Endothelial cell of umbilical vein (primary cell): ENCODE measurements at regions not wholly inside any gene's neighbourhood (a gene's known extent, or its start where the extent isn't known, plus 50 kb on each side); places are given as distances from the start of the nearest gene placed in this dataset.

Experiments used
- BruUV-seq: library from RNA; stranded (reverse); fragments of 400-500 nt; replicated peaks from 2 replicates; lab custom pipeline; 2021; lab: Mats Ljungman, UMichigan
- CTCF ChIA-PET: fragments of 300-600, 350-600 bp; sonication (Branson Sonifier 250); formaldehyde crosslinking; loops from one replicate; lab custom pipeline; 2021; ENCODE audit warnings: antibody characterized with exemption, inconsistent platforms; lab: Charles Lee
- POLR2A ChIA-PET: fragments of 300-600, 350-600 bp; sonication (Branson Sonifier 250); formaldehyde crosslinking; loops from one replicate; lab custom pipeline; 2021; ENCODE audit warnings: antibody characterized with exemption, inconsistent platforms; lab: Charles Lee
- DNase-seq: peaks from one replicate; pipeline ENCODE4 v3.0.0-alpha.2; 2011; ENCODE audit warnings: low read depth, low spot score
- FAIRE-seq: peaks from 2 replicates; lab custom pipeline; 2011; peaks lifted over from hg19 to GRCh38; lab: Jason Lieb, UNC
- H2AFZ ChIP-seq: 2 replicates; pipeline ENCODE4 v1.6.0; 2012; ENCODE audit warnings: low read depth, low read length, control low read depth, inconsistent platforms
- H3K27ac ChIP-seq: 2 replicates; pipeline ENCODE4 v1.5.1; 2011; ENCODE audit warnings: low read depth, mild to moderate bottlenecking, control low read depth, low read length, moderate library complexity; ENCODE audit not compliant: insufficient read depth
- H3K27me3 ChIP-seq, 2 experiments: 2 replicates each; pipeline versions ENCODE4 v1.6.0 to v1.6.1; 2011; ENCODE audit warnings: low read length in 2 of 2, mixed read lengths in 1 of 2; ENCODE audit not compliant: control insufficient read depth in 2 of 2, insufficient read depth in 2 of 2
- H3K36me3 ChIP-seq, 2 experiments: 2 replicates in 1 of 2; 3 replicates in 1 of 2; pipeline ENCODE4 v1.5.1; 2011; ENCODE audit warnings: low read length in 2 of 2, mild to moderate bottlenecking in 1 of 2, moderate library complexity in 1 of 2; ENCODE audit not compliant: control insufficient read depth in 2 of 2, insufficient read depth in 2 of 2; ENCODE audit errors: extremely low read depth in 1 of 2
- H3K4me1 ChIP-seq: 3 replicates; pipeline ENCODE4 v1.5.1; 2011; ENCODE audit warnings: mild to moderate bottlenecking, low read length; ENCODE audit not compliant: control insufficient read depth, insufficient read depth; ENCODE audit errors: extremely low read depth
- H3K4me2 ChIP-seq: 2 replicates; pipeline ENCODE4 v1.6.1; 2011; ENCODE audit warnings: low read length, control low read depth, mixed read lengths; ENCODE audit not compliant: insufficient read depth
- H3K4me3 ChIP-seq, 3 experiments: fragments of 200-600 bp in 1 of 3; sonication (generic), shearing (Covaris generic) in 1 of 3; replicated peaks in 1 of 3; 2 replicates each; pipeline ENCODE4 v1.5.1; 2011 to 2016; ENCODE audit warnings: control low read depth in 3 of 3, low read length in 3 of 3, mild to moderate bottlenecking in 2 of 3, inconsistent platforms in 1 of 3, low read depth in 1 of 3, moderate library complexity in 1 of 3; ENCODE audit not compliant: insufficient read depth in 1 of 3
- H3K79me2 ChIP-seq: 2 replicates; pipeline ENCODE4 v1.6.0; 2012; ENCODE audit warnings: low read length, inconsistent platforms; ENCODE audit not compliant: control insufficient read depth, insufficient read depth
- H3K9ac ChIP-seq: replicated peaks from 2 replicates; pipeline ENCODE3; 2011; ENCODE audit warnings: low read length, control low read depth; ENCODE audit not compliant: insufficient read depth; ENCODE audit errors: extremely low read depth
- H3K9me1 ChIP-seq: replicated peaks from 3 replicates; pipeline ENCODE4 v1.6.0; 2011; ENCODE audit warnings: mild to moderate bottlenecking, low read length; ENCODE audit not compliant: control insufficient read depth, insufficient read depth; ENCODE audit errors: extremely low read depth
- H3K9me3 ChIP-seq: replicated peaks from 2 replicates; pipeline ENCODE4 v1.5.1; 2012; ENCODE audit warnings: low read length, inconsistent platforms; ENCODE audit not compliant: control insufficient read depth, insufficient read depth
- H4K20me1 ChIP-seq: replicated peaks from 2 replicates; pipeline ENCODE3; 2011; ENCODE audit warnings: mild to moderate bottlenecking, low read length; ENCODE audit not compliant: control insufficient read depth, insufficient read depth; ENCODE audit errors: extremely low read depth
- EZH2 ChIP-seq: IDR thresholded peaks from 2 replicates; pipeline ENCODE4 v1.6.1; 2012; ENCODE audit warnings: borderline replicate concordance, low read depth, mild to moderate bottlenecking, moderate library complexity, low read length, inconsistent platforms; ENCODE audit not compliant: severe bottlenecking
- FOS ChIP-seq: IDR thresholded peaks from 2 replicates; pipeline ENCODE4 v1.6.1; 2011; ENCODE audit warnings: mild to moderate bottlenecking, low read length, moderate library complexity, borderline replicate concordance; ENCODE audit not compliant: insufficient read depth
- GATA2 ChIP-seq: IDR thresholded peaks from 2 replicates; pipeline ENCODE4 v1.7.0; 2011; ENCODE audit warnings: low read depth, mild to moderate bottlenecking, moderate library complexity, mixed read lengths, low read length; ENCODE audit not compliant: insufficient read length, insufficient read depth
- JUN ChIP-seq: IDR thresholded peaks from 2 replicates; pipeline ENCODE4 v1.6.1; 2011; ENCODE audit warnings: borderline replicate concordance, low read depth; ENCODE audit not compliant: insufficient read length, insufficient read depth
- MYC ChIP-seq: IDR thresholded peaks from one replicate; pipeline ENCODE4 v1.6.1; 2011; ENCODE audit warnings: mild to moderate bottlenecking, low read depth, low read length
- POLR2A ChIP-seq: IDR thresholded peaks from 2 replicates; pipeline ENCODE4 v1.6.1; 2012; ENCODE audit warnings: low read depth, mild to moderate bottlenecking, control low read depth, low read length
- POLR2AphosphoS5 ChIP-seq: IDR thresholded peaks from 2 replicates; pipeline ENCODE4 v1.6.1; 2012; ENCODE audit warnings: low read depth, mild to moderate bottlenecking, control low read depth, low read length, moderate library complexity; ENCODE audit not compliant: insufficient read depth
- dilution Hi-C: fragments of 300-500 bp; cut with MboI; formaldehyde crosslinking; loops from one replicate; pipeline ENCODE4 v1.15.0; 2019; ENCODE audit warnings: low sequenced_read_pairs; ENCODE audit not compliant: extremely low pct_ligation_motif_present
- intact Hi-C: fragments of 100-400 bp; cut with micrococcal nuclease; formaldehyde crosslinking; loops from one replicate; pipeline ENCODE4 v1.10.0; 2022
- TF ChIP-seq, protein P1 (sequence below): IDR thresholded peaks from 2 replicates; pipeline ENCODE4 v1.6.1; 2011; ENCODE audit not compliant: insufficient read depth, insufficient read length
- TF ChIP-seq, protein P2 (sequence below), 2 donors: IDR thresholded peaks; 1 replicate in 1 of 2; 2 replicates in 1 of 2; pipeline ENCODE4 v1.5.1; 2011; ENCODE audit warnings: low read length in 2 of 2, mild to moderate bottlenecking in 2 of 2, moderate library complexity in 2 of 2, control low read depth in 1 of 2, inconsistent platforms in 1 of 2, low read depth in 1 of 2; ENCODE audit not compliant: insufficient read depth in 1 of 2; ENCODE audit errors: extremely low read depth in 1 of 2

DNA sequence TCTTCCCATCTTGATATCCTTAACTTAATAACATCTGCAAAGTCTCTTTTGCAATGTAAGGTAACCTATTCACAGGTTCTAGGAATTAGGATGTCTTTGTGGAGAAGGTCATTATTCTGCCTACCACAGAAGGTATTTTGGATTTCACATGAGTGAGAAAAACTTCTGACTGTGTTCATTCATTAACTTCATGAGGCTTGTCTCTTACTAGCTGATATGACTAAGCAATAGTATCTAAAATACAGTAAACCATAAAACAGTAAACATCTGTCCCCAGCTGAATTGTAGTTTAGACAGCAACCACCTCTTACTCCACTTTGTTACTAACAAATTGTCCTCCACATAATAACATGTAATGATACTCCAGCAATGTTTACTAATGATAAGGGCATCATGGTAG lies 198.1 kb downstream of the SEC23A start:
- no peak overlapping the region for H3K4me3 ChIP-seq
- no peak for FAIRE-seq

More for the DNA sequence above, 198.1 kb downstream of the SEC23A start:
- no peaks in the 10 kb centered on the region for H3K36me3 ChIP-seq
- no peaks in the 10 kb centered on the region for H3K79me2 ChIP-seq
- H3K4me1 ChIP-seq: no peaks in the 10 kb centered on the region
- H3K9me1 ChIP-seq: no peaks in the 10 kb centered on the region
- H3K27ac ChIP-seq: no peak overlapping the region
- dilution Hi-C loops: no loop called here
- no peaks in the 10 kb centered on the region for H4K20me1 ChIP-seq
- BruUV-seq: no TSS peak
- no peak overlapping the region for H3K9ac ChIP-seq
- no peak overlapping the region for H3K4me2 ChIP-seq
- no peaks in the 10 kb centered on the region for H3K9me3 ChIP-seq
- intact Hi-C loops: no loop called here
- POLR2A ChIA-PET: no interaction called here
- no peaks in the 10 kb centered on the region for H3K27me3 ChIP-seq
- no peak for DNase-seq
- no peak overlapping the region for H2AFZ ChIP-seq
- TF ChIP-seq POLR2AphosphoS5 (no peak), GATA2 (no peak), EZH2 (no peak), JUN (no peak), MYC (no peak), FOS (no peak), POLR2A (no peak)
- TF ChIP-seq, protein P1, sequence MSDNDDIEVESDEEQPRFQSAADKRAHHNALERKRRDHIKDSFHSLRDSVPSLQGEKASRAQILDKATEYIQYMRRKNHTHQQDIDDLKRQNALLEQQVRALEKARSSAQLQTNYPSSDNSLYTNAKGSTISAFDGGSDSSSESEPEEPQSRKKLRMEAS: no peak
- TF ChIP-seq, protein P2, sequence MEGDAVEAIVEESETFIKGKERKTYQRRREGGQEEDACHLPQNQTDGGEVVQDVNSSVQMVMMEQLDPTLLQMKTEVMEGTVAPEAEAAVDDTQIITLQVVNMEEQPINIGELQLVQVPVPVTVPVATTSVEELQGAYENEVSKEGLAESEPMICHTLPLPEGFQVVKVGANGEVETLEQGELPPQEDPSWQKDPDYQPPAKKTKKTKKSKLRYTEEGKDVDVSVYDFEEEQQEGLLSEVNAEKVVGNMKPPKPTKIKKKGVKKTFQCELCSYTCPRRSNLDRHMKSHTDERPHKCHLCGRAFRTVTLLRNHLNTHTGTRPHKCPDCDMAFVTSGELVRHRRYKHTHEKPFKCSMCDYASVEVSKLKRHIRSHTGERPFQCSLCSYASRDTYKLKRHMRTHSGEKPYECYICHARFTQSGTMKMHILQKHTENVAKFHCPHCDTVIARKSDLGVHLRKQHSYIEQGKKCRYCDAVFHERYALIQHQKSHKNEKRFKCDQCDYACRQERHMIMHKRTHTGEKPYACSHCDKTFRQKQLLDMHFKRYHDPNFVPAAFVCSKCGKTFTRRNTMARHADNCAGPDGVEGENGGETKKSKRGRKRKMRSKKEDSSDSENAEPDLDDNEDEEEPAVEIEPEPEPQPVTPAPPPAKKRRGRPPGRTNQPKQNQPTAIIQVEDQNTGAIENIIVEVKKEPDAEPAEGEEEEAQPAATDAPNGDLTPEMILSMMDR (IDR thresholded peaks at IDR 0.05; ENCODE audit: extremely low read depth in 1 of 2, insufficient read depth in 1 of 2, low read depth in 1 of 2, low read length in 2 of 2): no peak
- CTCF ChIA-PET: interaction anchor here (1.6 kb wide), 1 partner anchor 110 kb away, joined by 6 read pairs; no protein-coding TSS in a partner anchor
